GM18858 (cell line): ENCODE measurements at regions not wholly inside any gene's neighbourhood (a gene's known extent, or its start where the extent isn't known, plus 50 kb on each side); places are given as distances from the start of the nearest gene placed in this dataset.

Experiments used
- ATAC-seq: cut with Tn5 transposase; IDR thresholded peaks from one replicate; pipeline ENCODE4 v1.9.1; 2021; ENCODE audit not compliant: unreplicated experiment

DNA sequence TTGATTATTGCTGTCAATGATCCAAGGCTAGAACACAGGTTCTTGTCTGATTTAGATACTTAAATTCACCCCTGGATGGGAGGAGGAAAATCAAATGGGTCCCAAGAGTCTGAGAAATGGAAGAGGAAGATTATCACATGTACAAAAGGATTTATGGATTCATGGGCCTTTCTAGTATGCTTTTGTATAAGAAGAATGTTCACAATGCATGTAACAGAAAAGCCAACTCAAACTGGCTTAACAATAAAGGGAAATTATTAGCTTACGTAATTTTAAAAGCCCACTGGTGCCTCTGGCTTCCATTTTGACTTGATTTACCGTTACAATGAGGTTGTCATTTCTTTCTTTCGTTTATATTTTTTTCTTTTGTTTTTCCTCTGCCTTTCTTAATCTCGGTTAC lies 782.5 kb upstream of the GRM7 start:
- no peak for ATAC-seq

DNA sequence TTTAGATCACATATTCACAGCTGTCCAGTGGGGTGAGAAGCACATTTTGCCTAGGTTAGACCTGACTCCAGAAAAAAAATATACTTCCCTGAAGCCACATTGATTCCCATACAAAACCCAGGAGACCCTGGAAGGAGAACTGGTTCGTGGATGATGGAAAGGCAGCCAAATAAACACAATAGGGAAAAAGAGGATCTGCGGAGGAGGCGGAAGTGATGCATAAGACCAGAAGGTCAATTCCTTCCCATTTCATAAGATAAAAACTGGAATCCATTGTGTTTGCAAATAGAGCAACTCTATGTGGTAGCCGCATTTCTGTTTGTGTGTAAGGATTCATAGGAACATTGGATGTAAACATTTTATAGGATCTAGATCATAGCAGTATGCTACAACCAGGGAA lies 781.9 kb upstream of the GRM7 start:
- no peak for ATAC-seq

DNA sequence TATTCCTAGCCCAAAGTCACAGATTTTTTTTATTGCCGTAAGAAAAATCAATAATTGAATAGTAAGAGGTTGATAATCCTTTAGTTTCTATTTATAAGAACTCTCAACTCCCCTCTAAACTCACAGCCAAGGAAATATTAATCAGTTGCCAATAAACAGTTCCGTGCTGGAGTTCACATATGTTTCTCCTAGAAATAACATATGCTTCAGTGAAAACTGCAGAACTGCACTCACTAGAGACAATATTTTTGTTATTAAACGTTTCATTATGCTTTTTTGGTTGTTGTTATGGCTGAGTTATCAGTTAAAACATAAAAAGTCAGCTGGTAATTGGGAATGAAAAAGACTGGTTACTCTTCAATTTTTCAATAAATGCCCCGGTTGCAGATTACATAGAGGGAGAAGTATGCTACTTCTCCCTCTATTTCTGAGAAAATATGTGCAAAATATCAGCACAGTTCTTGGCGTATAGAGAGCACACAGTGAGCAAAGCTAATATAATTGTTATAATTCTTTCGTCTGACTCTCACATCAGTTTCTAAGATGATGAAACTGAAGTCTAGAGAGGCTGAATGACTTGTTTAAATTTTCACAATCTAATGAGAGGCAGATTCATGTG lies 781.2 kb upstream of the GRM7 start:
- no peak for ATAC-seq

DNA sequence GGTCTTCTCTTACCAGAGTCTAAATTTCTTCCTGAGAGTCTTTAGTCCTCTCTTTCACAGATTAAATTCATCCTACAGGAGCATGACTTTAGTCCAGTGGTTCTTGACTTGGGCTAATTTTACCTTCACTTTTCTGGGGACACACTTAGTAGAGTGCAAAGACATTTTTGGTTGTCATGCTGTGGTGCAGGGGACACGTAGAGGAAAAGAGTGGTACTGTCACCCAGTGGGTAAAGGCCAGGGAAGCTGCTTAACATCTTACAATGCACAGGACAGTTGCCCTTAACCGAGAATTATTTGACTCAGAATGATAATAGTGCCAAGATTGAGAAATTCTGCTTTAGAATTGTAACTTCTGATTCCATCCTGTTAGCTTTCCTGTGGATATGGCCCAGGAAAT lies 772.5 kb upstream of the GRM7 start:
- no peak for ATAC-seq

GRCh38 chr3:6089780-6090179 lies 771.1 kb upstream of the GRM7 start:
- no peak for ATAC-seq

DNA sequence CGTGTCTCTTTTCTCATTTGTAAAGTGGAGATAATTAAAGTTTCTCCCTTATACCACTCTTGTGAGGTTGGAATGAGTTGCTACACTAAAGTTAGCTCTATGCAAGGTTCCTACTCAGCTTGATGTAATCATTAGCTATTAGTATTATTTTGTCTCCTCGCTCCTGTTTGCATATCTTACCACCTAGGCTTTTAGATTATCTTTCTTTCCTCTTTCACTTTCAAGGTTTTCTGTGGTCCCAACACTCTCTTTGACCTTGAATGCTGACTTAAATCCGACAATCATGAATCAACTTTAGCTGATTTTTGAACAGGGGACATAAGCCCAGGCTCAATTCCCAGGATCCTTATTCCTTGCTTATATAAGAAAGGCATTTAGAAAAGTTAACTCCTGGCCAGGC lies 769.7 kb upstream of the GRM7 start:
- ATAC-seq, result no peak

DNA sequence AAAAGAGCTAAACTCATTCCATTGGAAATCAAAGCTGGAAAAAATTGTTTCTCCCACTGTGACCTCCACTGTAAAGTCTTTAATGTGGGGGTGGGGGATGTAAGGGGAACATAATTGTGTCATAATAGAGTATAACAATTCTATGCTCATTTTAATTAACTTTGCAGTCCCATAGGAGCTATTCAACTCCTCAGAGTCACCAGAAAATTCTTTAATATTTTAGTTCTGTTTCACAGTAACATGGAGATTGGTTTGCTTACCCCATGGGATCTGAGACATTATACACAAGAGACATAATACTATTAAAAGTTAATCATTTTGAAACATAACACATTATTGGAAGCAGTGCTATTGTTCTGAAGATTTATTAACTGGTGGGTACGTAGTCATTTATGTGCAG lies 765.9 kb upstream of the GRM7 start:
- ATAC-seq, result no peak

DNA sequence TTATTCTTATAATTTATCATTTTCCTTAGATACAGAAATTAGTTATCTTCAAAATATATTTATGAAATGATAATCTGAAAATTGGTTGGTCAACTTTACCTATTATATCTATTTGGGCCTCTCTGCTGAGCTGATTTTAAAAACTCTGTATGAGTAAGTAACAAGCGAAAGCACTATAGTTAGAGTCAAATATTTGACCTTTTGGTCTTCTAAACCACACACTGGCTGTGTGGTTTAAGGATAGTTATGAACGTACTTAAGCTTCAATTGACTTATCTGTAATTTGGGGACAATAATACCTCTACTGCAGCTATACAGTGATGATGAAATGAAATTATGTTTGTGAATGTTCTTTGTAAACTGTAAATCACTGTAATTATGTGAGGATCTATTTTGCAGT lies 763.9 kb upstream of the GRM7 start:
- ATAC-seq, result no peak

DNA sequence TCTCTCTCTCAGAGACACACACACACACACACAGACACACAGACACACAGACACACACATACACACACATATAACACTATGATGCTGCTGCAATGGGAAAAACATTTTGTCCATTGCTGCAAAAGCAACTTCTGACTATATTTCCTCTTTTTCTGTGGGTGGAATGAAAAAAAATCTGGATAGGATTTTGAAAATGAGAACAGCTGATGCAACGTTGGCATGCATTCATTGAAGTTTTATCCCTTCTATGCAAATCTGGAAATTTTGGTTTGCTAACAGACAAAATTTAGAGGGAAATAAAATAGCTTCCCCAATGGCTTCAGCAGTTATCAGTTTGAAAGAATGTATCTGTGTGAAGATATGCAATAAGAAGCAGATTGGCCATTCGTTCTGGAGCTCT lies 763.4 kb upstream of the GRM7 start:
- no peak for ATAC-seq

- ATAC-seq, result no peak
These were observed 762.3 kb upstream of the GRM7 start for GRCh38 chr3:6098516-6099157.

DNA sequence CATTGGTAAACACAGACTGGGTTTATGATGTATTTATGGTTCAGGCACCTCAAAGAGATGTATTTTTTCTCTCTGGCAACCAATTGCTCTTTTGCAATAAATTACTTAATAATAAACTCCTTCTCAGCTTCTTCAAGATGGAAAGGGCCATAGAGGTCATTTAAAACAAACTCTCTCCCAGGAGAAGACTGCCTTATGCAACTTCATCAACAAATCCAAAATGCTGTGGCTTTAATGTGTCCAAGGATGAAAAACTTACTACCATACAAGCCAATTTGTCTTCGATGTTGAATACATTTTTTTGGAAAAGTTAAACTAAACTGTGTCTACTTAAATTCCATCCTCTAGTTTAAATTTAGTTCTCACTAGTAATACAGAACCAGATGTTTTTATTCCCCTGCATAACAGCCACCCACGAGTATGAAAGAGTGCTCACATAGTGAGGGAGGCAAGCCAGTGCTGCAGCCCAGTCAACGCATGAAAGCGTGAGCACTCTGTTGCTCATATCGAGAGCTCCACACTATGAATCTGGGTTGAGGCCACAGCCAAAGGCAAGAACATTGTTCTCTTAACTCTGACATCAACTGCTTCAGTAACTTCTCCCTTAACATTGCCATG lies 761.3 kb upstream of the GRM7 start:
- no peak for ATAC-seq

- no peak for ATAC-seq
These were observed 755.7 kb upstream of the GRM7 start for GRCh38 chr3:6105187-6105586.

GRCh38 chr3:6108957-6109356 lies 752.0 kb upstream of the GRM7 start:
- ATAC-seq, result no peak

DNA sequence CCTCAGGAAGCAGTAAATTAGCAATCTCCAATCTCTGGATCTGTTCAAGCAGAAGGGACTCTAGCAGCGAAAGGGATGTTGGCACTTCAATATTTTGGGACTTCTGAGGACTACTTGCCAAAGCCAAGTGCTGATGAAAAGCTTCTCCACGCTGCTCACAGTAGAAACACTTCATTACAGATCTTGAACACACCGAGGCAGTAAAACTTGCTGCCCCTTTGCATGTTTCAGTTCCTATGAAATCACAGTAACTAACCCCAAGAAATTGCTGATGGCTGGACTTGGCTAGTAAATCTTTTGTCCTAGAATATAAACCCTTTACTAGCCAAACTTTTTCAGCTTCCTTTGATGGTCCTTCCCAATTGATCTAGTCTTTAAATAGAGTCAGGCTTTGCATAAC lies 750.5 kb upstream of the GRM7 start:
- ATAC-seq, result no peak

GRCh38 chr3:6112546-6112945 lies 748.4 kb upstream of the GRM7 start:
- no peak for ATAC-seq

GRCh38 chr3:6113338-6113737 lies 747.6 kb upstream of the GRM7 start:
- ATAC-seq, result no peak

GRCh38 chr3:6119367-6119766 lies 741.5 kb upstream of the GRM7 start:
- ATAC-seq, result no peak

DNA sequence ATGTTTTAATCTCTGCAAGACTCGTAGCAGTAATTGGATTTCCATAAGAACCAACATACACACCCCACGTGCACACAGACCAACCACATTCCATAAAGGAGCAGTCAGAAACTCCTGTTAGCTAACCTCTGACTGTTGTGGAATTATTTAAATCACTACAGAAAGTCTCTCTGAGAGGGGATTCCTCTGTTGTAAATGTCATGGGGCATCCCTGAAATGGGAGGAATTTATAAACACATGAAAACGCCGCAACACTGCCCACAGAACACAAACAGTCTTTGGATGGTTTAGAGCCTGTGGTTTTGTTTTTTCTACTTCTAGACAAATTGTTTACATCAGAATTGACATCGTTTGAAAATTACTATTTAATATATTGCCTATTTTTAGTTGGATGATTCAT lies 740.1 kb upstream of the GRM7 start:
- no peak for ATAC-seq

- no peak for ATAC-seq
These were observed 736.0 kb upstream of the GRM7 start for GRCh38 chr3:6124875-6125274.

- no peak for ATAC-seq
These were observed 735.4 kb upstream of the GRM7 start for GRCh38 chr3:6125520-6125919.

- ATAC-seq, result no peak
These were observed 728.1 kb upstream of the GRM7 start for GRCh38 chr3:6132684-6133432.

DNA sequence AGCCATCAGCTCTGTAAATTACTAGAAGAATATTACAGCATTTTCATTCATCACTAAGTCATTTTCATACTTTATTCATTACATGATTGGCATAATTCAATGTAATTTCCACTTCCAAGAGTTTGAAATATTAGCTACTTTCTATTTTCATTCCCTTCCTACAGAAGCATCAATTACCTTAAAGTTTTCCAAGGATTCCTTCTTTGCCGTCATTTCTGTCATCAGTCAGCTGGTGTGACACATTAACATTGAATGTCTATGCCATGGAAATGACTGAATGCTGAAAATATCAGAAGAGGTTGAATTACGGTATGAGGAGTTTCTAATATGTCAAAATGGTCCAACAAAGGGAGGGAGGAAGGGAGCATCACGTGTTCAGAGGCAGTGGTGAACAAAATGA lies 718.2 kb upstream of the GRM7 start:
- no peak for ATAC-seq
